HUDEP-2 (cell line): ENCODE measurements at regions not wholly inside any gene's neighbourhood (a gene's known extent, or its start where the extent isn't known, plus 50 kb on each side); places are given as distances from the start of the nearest gene placed in this dataset.
"Not testable (repeated sequence)": the region's sequence is repeated elsewhere in the genome, so short reads cannot be mapped to it uniquely, and the experiment has no call there.

Source experiments
- DNase-seq, 76 experiments: peaks; one replicate each; lab custom pipeline; 2025; ENCODE audit not compliant: unreplicated experiment in 76 of 76; lab: John Stamatoyannopoulos, UW

DNA sequence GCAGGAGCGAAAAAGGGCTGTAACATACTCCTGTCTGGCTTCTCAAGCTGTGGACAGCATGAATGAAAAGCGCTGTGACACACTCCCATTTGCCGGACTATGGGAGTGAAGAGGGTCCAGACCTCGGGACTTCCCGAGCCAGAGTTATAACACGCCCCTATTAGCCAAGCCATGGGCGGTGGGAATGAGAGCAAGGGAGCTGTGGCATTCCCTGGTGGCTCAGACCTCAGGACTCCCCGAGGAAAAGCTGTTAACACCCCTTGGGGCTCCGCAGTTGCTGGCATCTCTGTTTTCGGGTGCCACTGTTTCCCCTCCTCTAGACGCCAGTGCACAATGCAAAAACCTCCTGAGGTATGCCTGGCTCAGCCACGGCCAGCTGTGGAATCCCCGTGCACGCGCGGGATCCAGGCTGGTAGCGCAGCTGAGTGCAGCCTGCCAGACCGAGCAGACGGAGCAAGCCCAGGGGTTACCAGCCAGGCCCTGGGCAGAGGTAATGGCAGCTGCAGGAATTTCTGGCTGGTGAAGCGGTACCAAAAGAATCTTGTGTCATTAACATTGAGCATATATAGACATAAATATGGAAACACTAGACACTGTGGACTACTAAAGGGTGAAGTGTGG is 1534.6 kb upstream of the PRR20A start:
- DNase-seq = no peak

DNA sequence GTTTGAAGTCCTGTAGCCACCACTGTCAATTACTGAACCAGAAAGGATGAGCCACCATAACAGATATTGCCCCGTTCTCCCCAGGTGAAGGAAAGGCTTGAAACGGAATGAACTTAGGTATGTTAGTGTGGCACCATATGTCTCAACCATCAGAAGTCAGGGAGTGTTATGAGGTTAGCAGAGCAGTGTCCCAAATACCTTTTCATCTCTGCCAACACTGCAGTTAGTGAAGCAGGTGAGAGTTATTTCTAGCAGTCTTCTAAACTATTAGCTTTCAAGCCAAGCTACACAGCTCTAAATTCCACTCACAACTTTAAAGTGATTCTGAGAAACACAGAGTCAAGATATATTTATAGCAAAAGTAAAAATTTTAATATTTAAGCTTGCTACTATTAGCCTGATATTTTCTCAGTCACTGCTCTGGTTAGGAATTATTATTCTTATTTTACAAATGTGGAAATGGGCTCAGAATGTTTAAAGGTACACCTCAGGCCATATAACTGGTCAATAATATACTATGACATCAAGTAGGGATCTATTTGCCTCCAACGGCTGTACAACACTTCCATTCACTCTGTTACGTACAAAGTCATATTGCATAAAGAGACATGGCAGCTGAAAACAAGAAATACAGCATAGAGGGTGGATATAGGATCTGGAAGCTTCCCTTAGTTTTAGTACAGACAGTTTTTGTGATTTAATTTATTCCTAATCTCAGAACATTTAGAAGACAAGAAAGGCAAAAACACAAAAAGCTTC is 1527.1 kb upstream of the PRR20A start:
- DNase-seq = no peak

DNA sequence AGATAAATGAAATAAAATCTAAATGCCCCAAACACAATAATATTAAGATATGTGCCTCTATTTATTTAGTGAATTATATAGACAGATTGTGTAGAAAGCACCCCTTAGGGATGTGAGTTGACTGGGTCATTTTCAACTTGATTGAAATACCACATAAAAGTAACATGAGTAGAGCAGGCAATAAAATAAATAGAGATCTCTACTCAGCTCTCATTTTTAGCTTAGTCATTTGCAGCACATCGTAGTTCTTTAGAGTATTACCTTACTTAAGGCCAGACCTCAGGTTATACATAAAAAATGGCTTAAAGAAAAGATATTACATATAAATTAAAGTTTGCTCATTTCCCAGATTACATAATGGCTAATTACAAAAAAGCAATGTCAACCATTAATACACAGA is 1525.6 kb upstream of the PRR20A start:
- DNase-seq = no peak

DNA sequence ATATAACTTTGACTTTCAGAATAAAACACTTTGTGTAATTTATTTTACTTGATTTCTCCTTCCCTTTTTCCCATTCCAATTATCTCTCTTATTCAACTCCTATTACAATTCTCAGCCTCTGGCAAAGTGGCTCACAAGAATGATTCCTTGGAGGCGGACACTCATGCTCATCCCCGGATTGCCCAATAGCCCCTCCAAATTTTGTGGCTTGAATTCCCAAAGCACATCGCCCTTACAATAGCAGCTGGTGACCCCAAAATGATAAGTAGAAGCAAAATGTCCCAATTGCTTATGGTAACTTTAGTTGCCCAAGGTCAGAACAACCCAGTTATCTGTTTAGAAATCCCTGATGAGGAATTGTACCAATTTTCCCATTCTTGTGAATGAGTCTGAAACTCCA is 1523.5 kb upstream of the PRR20A start:
- no peak for DNase-seq

DNA sequence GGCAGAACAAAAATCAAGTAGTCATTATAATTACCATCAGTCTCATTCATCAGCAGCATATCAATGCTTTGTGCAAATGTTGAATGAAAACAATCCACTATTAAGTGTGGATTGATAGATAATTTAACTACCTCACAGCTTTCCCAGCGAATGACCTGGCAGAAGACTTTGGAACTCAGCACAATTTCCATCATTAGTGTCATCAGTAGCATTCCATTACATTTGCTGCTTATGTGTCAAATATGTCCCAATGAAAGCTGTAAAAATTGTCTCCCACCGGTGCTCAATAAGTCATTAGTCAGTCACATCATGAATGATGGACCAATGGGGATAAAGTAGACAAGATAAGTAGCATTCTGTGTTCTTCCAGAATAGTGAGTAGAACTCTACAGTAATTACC is 1513.5 kb upstream of the PRR20A start:
- no peak for DNase-seq

DNA sequence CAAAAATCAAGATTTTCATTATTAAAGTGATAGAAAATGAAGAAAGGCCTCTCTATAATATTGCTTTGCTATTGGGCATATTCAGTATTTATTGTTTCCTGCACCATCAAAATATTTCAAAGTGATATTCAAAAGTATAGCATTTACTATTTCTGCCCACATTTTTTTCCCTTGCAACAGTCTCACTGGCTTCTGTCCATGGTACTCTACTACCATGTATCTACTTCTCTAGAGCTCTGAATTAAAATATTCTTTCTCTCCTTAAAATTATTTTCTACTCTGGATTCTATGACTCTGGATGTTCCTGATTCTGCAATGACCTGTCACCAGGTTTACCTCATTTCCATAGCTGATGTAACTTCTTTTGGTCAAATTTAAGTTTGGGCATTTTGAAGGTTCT is 1508.3 kb upstream of the PRR20A start:
- DNase-seq = no peak

DNA sequence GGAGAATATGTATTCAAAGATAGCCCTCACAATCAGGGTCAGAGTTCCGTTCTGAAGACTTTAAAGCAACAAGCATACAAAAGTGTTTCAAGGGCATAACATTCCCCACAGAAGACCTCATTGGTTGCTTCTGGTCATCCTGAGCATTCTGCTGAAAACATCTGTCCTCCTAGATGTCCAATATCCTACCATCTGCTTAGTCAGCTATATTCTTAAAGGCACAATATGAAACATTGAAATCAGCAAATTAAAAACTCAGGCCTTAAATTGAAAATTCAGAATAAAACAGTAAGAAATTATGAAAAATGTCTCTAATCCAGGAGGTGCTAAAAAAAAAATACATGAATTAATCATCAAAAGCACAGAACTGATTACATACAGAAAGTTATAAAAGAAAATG is 1491.2 kb upstream of the PRR20A start:
- DNase-seq = no peak

DNA sequence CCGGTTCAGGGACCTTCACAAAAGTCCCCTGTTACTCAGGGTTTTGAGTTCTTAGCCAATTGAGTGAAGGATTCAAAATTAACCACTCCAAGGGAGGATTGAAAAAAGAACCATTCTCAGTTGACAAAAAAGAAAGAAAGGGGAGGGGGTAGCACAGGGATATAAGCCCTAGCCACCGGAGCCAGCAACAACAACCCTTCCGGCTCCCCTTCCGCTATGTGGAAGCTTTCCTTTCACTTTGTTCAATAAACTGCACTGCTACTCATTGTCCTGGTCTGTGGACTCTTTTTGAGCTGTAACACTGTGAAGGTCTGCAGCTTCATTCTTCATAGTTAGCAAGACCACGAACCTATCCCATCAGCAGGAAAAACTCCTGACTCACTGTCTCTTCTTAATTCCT is 1488.1 kb upstream of the PRR20A start:
- no peak for DNase-seq

DNA sequence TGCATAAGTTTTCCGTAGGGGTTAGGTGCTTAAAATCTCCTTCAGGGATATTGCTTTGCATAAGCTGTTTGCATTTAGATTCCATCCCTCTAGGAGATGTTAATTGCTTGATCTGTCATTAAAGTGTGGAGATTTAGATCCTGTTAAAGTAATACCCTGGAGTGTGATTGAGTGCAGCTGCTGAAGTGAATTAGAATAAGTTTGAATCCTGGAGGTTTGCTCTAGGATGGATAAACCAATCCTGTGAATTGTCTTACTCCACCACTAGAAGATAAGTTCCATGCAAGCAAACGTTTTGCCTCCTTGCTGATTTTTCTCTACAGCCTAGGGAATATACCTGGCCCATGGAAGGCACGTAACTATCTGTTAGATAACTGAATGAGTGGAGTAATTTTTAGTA is 1487.2 kb upstream of the PRR20A start:
- DNase-seq = no peak

DNA sequence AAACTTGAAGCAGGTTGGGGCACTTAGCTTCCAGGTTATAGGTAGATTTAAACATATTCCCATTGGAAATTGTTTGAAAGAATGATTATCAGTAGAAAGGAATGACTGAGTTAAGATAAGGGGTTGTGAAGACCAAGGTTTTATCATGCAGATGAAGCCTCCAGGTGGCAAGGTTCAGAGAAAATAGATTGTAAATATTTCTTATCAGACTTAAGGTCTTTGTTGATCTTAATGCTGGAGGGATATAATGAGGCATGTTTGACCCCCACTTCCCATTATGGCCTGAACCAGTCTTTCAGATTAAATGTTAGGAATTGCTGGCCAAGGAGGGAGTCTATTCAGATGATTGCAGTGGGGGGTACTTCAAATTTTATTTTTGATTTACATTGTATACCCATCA is 1486.5 kb upstream of the PRR20A start:
- DNase-seq = no peak

DNA sequence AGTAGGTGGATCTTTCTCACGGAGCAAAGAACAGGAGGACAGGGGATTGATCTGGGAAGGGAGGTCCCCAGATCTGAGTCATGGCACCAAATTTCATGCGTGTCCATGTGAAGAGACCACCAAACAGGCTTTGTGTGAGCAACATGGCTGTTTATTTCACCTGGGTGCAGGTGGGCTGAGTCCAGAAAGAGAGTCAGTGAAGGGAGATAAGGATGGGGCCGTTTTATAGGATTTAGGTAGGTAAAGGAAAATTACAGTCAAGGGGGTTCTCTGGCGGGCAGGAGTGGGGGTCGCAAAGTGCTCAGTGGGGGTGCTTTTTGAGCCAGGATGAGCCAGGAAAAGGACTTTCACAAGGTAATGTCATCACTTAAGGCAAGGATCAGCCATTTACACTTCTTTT is 1480.5 kb upstream of the PRR20A start:
- DNase-seq = not testable (repeated sequence)

DNA sequence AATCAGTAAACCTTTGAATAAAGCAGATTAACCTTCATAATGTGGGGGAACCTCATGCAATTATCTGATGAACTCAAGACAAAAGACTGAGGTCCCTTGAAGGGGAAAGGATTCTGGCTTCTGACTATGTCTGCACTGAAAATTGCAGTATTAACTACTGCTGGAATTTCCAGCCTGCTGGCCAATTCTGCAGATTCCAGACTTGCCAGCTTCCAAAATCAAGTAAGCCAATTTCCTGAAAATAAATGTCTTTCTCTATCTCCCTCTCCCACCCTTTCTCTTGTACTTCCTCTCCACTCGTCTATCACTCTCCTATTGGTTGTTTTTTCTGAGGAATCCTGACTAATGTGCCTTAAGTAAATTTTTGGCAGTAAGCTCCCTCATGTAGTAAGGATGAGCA is 1479.9 kb upstream of the PRR20A start:
- no peak for DNase-seq

DNA sequence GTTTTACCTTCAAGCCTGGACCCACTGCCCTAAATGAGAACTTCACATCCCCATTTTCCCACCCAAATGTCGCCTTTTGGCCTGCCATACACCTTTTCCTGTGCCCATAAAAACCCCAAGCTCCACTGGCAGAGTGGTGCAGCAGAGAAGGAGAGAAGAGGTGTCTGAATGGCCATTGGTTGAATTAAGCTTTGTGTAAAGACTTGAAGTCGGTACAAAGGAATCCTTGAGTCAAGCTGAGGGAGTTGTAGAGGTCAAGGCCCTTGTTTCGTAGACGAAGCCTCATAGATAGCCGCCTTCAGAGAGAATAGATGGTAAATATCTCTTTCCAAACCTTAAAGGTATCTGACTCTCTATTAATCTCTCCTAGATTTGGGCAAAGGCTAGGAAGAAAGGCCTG is 1479.2 kb upstream of the PRR20A start:
- DNase-seq = no peak

DNA sequence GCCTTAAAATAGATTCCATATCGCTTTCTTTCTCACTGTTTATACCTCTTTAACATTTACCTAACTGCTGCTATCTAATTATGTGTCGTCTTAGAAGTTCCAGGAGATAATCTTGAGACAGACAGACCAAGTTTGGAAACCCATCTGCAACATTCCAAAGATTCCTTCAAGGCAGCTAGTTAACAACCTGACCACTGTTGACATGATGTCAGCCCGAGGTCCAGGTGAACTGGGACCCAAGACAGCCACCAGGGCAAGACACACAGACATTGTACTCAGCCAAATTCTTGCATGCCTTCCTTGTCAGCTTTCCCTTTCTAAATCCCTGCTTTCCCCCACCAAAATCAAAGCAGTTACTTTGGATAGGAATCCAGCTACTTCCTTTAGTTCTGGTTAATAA is 1476.5 kb upstream of the PRR20A start:
- no peak for DNase-seq

DNA sequence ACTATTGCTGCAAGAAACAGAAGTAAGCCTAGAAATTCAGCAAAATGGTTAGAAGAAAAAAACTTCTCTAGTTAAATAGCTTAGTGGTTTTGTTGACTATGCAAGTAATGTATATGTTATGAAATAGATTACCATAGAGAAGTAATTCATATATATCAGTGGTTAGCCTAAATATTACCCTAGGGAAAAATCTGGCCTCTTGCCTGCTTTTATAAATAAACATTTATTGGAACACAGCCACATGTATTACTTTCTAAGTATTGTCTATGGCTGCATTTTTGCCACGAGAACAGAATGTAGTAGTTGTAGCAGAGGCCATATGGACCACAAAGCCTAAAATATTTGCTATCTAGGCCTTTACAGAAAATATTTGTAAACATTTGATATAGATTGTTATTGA is 1471.7 kb upstream of the PRR20A start:
- no peak for DNase-seq

DNA sequence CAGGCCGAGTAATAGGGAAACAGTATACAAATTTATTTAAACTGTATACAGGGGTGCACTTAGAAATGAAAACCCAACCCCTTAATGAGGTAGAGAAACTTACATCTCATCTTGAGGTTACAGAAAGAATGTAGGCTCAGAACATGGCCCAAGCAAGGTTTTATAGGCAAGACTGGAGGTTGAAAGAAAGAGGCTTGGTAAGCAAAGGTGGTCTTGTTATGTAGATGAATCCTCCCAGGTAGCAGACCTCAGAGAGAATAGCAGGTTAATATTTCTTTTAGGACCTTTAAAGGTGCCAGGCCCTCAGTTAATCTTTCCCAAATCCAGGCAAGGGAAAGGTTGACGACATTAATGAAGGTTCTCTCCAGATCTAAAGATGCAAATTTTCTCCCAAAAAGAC is 1466.8 kb upstream of the PRR20A start:
- DNase-seq = no peak

DNA sequence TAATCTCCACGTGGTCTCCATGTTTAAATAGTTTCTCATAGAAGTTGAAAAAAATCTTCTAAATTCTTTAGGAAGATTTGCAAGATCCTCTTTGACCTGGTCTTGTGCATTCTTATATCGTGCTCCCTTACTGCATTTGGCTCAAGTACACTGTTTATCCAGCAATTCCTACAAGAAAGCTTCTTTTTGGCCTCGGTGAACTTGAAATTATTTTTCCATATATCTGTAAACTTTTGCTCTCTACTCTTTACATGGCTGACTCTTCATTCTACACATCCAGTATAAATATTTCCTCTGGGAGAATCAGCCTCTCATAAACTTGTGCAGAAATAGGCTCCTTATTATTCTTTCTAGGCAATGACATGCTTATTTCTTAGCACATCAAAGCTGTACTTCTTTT is 1457.9 kb upstream of the PRR20A start:
- DNase-seq = no peak

DNA sequence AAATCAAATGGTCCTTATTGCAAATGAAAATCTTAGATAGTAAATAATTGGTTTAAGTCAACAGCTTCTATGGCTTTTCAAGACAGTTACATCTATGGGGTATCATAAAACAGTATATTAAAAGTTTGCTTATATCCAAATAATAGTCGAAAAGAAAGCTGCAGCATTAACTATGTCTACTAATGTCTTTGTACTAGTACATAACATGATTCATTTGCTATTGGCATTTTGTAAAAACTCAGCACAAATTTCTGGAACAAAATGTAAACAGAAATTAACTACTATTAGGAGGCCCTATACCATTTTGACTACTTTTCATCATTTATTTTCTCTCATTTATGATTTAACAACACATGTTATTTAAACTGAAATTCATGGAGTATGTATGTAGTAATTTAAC is 1435.2 kb upstream of the PRR20A start:
- DNase-seq = no peak

DNA sequence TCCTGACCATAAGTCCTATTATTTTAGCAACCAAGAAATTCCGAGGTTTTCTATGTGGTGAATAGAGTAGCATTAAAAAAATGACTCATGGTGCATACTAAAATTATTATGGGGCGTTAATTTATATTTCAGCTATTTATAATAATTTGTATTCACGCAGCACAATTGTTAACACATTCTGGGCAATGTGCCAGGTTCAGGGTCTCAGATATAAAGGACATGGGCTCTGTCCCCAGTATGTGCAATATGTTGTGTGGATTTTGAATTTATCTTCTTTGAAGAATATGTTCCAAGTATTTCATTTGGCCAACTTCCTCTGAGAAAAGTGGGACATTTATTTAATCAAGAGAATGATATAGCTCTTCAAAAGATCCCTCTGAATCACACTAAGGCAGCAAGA is 1434.7 kb upstream of the PRR20A start:
- DNase-seq = no peak

DNA sequence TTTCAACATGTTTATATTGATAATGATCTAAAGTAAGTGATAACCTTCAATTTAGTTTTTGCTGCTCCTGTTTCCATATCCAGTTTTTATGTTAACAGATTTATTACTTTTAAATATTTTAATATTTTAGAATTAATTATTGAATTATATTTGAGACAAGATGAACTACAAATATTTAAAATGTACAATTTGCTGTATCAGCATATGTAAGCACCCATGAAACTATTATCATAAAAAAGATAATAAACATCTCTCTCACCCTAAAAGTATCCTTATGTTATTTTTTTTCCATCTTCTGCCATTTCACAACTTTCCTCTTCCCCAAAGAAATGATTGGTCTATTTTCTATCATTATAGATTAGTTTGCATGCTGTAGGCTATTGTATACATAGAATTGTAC is 1426.6 kb upstream of the PRR20A start:
- DNase-seq = no peak

DNA sequence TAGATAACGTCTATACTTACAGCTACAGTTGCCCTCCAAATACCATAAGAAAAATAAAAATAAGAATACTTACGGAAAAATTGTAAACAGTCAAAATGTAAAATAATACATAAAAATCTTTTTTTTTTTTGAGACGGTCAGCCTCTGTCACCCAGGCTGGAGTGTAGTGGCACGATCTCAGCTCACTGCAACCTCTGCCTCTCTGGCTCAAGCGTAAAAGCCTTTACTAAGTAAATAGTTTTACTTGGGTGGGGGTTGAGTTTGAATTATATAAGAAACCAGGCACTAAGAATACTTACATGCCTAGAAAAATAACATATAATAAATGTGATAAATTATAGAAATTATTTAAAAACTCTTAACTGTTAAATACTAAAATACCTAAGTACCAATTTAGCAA is 1413.0 kb upstream of the PRR20A start:
- DNase-seq = no peak

DNA sequence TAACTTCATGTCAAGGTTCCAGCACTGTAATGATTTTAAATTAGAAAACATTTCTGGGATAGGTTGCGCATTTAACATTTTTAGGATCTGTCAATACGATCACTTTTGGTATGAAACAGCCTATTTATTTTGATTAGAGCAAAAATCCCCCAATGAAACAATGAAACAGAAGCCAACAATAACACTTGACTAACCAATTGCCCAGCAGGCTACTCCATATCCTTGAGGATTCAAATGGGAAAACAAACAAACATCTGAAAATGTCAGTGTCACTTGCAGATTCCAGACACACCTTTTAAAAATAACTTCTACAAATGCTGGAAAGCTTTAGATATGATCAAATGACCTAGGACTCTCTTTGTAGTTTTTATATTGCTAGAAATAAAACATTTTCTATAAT is 1412.5 kb upstream of the PRR20A start:
- no peak for DNase-seq

DNA sequence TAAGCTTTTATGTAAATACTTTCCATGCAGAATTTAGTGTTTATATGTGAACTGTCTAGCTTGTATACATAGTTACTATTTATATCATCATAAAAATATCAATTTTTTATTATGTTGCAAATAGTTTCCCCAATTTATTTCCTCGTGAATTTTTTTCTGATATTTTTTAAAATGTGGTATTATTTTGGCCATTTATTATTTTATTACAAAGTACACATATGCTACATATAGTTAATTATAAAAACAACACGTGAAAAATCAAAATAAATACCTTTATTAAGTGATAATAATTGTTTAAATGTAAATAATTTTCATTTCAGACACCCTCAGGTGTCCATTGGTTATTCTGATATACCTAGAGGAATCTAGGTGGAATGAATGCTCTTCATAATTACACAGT is 1394.9 kb upstream of the PRR20A start:
- DNase-seq = no peak
